Renal pelvis (tissue), 1 donor: ENCODE measurements at regions not wholly inside any gene's neighbourhood (a gene's known extent, or its start where the extent isn't known, plus 50 kb on each side); places are given as distances from the start of the nearest gene placed in this dataset.

Experiments
- DNase-seq: peaks from one replicate; pipeline ENCODE4 v3.0.0-alpha.2; 2013

GRCh38 chr1:4016351-4017130 is 116.5 kb upstream of the C1orf174 start:
- no peak for DNase-seq

GRCh38 chr1:4017636-4018365 is 117.7 kb upstream of the C1orf174 start:
- no peak for DNase-seq

GRCh38 chr1:4018466-4019146 is 118.5 kb upstream of the C1orf174 start:
- DNase-seq: peak; percentile 30

- no peak for DNase-seq
Measured at GRCh38 chr1:4019147-4019521, 119.1 kb upstream of the C1orf174 start.

GRCh38 chr1:4019606-4020331 is 119.7 kb upstream of the C1orf174 start:
- DNase-seq: no peak

- no peak for DNase-seq
Measured at GRCh38 chr1:4020449-4020848, 120.4 kb upstream of the C1orf174 start.

GRCh38 chr1:4021136-4021973 is 121.3 kb upstream of the C1orf174 start:
- no peak for DNase-seq

GRCh38 chr1:4021974-4022268 is 121.8 kb upstream of the C1orf174 start:
- no peak for DNase-seq

GRCh38 chr1:4022715-4023114 is 122.6 kb upstream of the C1orf174 start:
- DNase-seq: no peak

- DNase-seq: no peak
Measured at GRCh38 chr1:4023678-4024077, 123.6 kb upstream of the C1orf174 start.

GRCh38 chr1:4024811-4025210 is 124.7 kb upstream of the C1orf174 start:
- DNase-seq: no peak

- DNase-seq: no peak
Measured at GRCh38 chr1:4025752-4026151, 125.7 kb upstream of the C1orf174 start.

- no peak for DNase-seq
Measured at GRCh38 chr1:4027008-4027407, 126.9 kb upstream of the C1orf174 start.

GRCh38 chr1:4027492-4028138 is 127.5 kb upstream of the C1orf174 start:
- no peak for DNase-seq

- no peak for DNase-seq
Measured at GRCh38 chr1:4028139-4028501, 128.0 kb upstream of the C1orf174 start.

GRCh38 chr1:4029376-4029775 is 129.3 kb upstream of the C1orf174 start:
- no peak for DNase-seq

- DNase-seq: no peak
Measured at GRCh38 chr1:4032571-4032970, 132.5 kb upstream of the C1orf174 start.

- DNase-seq: no peak
Measured at GRCh38 chr1:4033129-4033676, 133.1 kb upstream of the C1orf174 start.

- no peak for DNase-seq
Measured at GRCh38 chr1:4033713-4034112, 133.6 kb upstream of the C1orf174 start.

GRCh38 chr1:4034318-4034887 is 134.3 kb upstream of the C1orf174 start:
- no peak for DNase-seq
